Sigmoid colon (tissue), 6 donors: ENCODE measurements at regions not wholly inside any gene's neighbourhood (a gene's known extent, or its start where the extent isn't known, plus 50 kb on each side); places are given as distances from the start of the nearest gene placed in this dataset.

ENCODE experiments used
- DNase-seq: peaks from one replicate; pipeline ENCODE4 v3.0.0-alpha.2; 2019
- H3K27ac ChIP-seq, 4 donors: fragments of 200-600 bp; sonication (generic); one replicate each; pipeline ENCODE4 v1.5.1; 2016 to 2019; ENCODE audit warnings: mild to moderate bottlenecking in 1 of 4
- H3K27me3 ChIP-seq, 3 donors: fragments of 200-600 bp; sonication (generic); one replicate each; pipeline ENCODE4 v1.5.1; 2019; ENCODE audit warnings: mild to moderate bottlenecking in 1 of 3
- H3K36me3 ChIP-seq, 4 donors: fragments of 200-600 bp; sonication (generic); one replicate each; pipeline ENCODE4 v1.5.1; 2016 to 2019
- H3K4me1 ChIP-seq, 4 donors: fragments of 200-600 bp; sonication (generic); one replicate each; pipeline ENCODE4 v1.5.1; 2017 to 2019
- H3K4me3 ChIP-seq, 4 donors: fragments of 200-600 bp; sonication (generic); one replicate each; pipeline ENCODE4 v1.5.1; 2017 to 2019; ENCODE audit warnings: mild to moderate bottlenecking in 2 of 4, moderate library complexity in 1 of 4
- H3K9me3 ChIP-seq, 4 donors: fragments of 200-600 bp in 3 of 4; sonication (generic) in 3 of 4; one replicate each; pipeline versions ENCODE4 v1.5.1 to v1.6.1; 2013 to 2019
- EP300 ChIP-seq, 4 donors: sonication (generic); formaldehyde crosslinking; IDR thresholded peaks; one replicate each; pipeline ENCODE4 v1.6.1; 2017; ENCODE audit warnings: antibody characterized with exemption in 4 of 4
- POLR2A ChIP-seq, 2 donors: fragments of 450-650 bp; IDR thresholded peaks; one replicate each; pipeline ENCODE4 v1.6.1; 2016; ENCODE audit warnings: antibody characterized with exemption in 2 of 2, mild to moderate bottlenecking in 2 of 2, moderate library complexity in 2 of 2
- POLR2AphosphoS5 ChIP-seq, 4 donors: sonication (generic); formaldehyde crosslinking; IDR thresholded peaks; one replicate each; pipeline ENCODE4 v1.6.1; 2017; ENCODE audit warnings: antibody characterized with exemption in 4 of 4
- WGBS, 2 donors: extraction: QIAGEN DNeasy Blood & Tissue Kit; methylation state at CpG; one replicate each; pipeline ENCODE4 v1.1.7; 2013; 5-methylcytosine and 5-hydroxymethylcytosine counted together
- intact Hi-C: fragments of 100-400 bp; cut with DNase I; formaldehyde crosslinking; loops from one replicate; pipeline ENCODE4 v1.15.1; 2023
- TF ChIP-seq, protein P1 (sequence below), 4 experiments: fragments of 450-650 bp in 3 of 4; fragments of 200-600 bp in 1 of 4; IDR thresholded peaks; one replicate each; pipeline ENCODE4 v1.5.1; 2016 to 2019; ENCODE audit warnings: antibody characterized with exemption in 4 of 4, mild to moderate bottlenecking in 3 of 4, moderate library complexity in 2 of 4
- donor health status: healthy with polysubstance abuse.
- donor health status: healthy.

DNA sequence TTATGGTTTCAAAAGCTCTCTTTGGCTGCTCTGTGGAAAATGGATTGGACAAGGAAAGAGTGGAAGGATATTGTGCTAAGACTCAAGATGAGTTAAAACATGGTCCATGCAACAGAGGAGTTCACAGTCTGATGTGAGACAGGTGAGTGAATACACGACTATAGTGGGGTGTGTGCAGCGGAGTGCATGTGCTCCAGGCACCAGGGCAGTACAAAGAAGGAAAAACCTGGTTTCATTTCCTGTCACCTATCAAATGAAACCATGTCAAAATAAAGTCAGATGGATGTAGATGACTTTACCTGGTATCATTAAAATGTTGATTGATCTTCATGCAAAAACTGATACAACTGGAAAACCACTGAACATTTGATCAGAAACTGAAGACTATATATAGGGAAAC is 241.0 kb upstream of the RASGEF1B start:
- DNase-seq: no peak
- H3K36me3 ChIP-seq: no peaks in the 10 kb centered on the region
- no peaks in the 10 kb centered on the region for H3K4me1 ChIP-seq
- H3K27ac ChIP-seq: no peak overlapping the region
- no peak overlapping the region for H3K4me3 ChIP-seq
- H3K27me3 ChIP-seq: no peaks in the 10 kb centered on the region
- intact Hi-C loops: no loop called here
- WGBS, 2 donors: 78 to 93% methylated on average over 2 of the region's 2 CpGs
- TF ChIP-seq, protein P1, sequence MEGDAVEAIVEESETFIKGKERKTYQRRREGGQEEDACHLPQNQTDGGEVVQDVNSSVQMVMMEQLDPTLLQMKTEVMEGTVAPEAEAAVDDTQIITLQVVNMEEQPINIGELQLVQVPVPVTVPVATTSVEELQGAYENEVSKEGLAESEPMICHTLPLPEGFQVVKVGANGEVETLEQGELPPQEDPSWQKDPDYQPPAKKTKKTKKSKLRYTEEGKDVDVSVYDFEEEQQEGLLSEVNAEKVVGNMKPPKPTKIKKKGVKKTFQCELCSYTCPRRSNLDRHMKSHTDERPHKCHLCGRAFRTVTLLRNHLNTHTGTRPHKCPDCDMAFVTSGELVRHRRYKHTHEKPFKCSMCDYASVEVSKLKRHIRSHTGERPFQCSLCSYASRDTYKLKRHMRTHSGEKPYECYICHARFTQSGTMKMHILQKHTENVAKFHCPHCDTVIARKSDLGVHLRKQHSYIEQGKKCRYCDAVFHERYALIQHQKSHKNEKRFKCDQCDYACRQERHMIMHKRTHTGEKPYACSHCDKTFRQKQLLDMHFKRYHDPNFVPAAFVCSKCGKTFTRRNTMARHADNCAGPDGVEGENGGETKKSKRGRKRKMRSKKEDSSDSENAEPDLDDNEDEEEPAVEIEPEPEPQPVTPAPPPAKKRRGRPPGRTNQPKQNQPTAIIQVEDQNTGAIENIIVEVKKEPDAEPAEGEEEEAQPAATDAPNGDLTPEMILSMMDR (IDR thresholded peaks at IDR 0.05): no peak
- TF ChIP-seq EP300 (IDR thresholded peaks at IDR 0.05) (no peak), POLR2A (IDR thresholded peaks at IDR 0.05) (no peak)
- H3K9me3 ChIP-seq: no peaks in the 10 kb centered on the region

DNA sequence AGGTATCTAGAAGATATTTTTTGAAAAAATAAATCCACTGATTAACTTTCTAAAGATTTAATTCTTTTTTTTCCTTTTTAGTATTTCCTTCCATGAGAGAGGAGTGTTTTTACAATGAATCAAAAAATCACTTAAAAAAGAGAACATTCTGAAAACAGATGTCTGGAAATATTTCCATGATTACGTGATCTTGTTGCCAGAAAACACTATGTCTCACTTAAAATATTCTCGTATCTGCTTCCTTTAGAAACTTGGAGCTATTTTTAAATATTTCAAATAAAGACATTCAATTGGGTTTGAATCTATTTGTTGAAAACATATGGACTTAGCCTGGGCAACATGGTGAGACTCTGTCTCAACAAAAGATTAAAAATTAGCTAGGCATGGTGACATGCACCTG is 232.8 kb upstream of the RASGEF1B start:
- Histone ChIP-seq H3K27me3 (no peaks in the 10 kb centered on the region), H3K4me1 (no peaks in the 10 kb centered on the region), H3K9me3 (no peaks in the 10 kb centered on the region), H3K27ac (no peak overlapping the region), H3K36me3 (no peaks in the 10 kb centered on the region), H3K4me3 (no peak overlapping the region)
- WGBS, 2 donors: 77 to 83% methylated on average over 2 of the region's 2 CpGs
- DNase-seq: no peak
- no peak for TF ChIP-seq POLR2AphosphoS5 (IDR thresholded peaks at IDR 0.05)
- TF ChIP-seq, protein P1 (IDR thresholded peaks at IDR 0.05): no peak
- TF ChIP-seq EP300 (IDR thresholded peaks at IDR 0.05): no peak
- no peak for TF ChIP-seq POLR2A (IDR thresholded peaks at IDR 0.05)
- intact Hi-C loops: no loop called here

DNA sequence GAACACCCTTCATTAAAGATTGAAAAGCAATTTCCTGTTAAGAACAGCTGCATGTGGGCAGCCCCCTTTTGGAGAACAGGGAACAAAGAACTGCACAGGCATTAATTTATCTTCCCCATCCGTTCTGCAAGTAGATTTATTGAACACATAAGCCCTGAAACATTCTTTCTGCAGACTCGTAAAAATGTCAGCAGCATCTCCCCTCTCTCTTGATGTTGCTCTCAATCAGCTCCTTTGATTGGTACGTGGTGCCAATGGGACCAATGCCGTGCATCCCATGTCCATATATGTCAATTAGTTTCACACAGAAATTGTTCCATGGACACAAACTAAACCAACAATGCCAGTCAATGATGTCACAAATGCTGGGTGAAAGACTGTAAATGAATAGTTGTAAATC is 228.5 kb upstream of the RASGEF1B start:
- WGBS, 2 donors: 81 to 85% methylated on average over 4 of the region's 4 CpGs
- no peak overlapping the region for H3K27ac ChIP-seq
- no peak for DNase-seq
- H3K27me3 ChIP-seq: no peaks in the 10 kb centered on the region
- no peak overlapping the region for H3K4me3 ChIP-seq
- no peaks in the 10 kb centered on the region for H3K36me3 ChIP-seq
- no peaks in the 10 kb centered on the region for H3K4me1 ChIP-seq
- H3K9me3 ChIP-seq: no peaks in the 10 kb centered on the region
- intact Hi-C loops: no loop called here
- TF ChIP-seq, protein P1 (IDR thresholded peaks at IDR 0.05): no peak
- no peak for TF ChIP-seq POLR2AphosphoS5 (IDR thresholded peaks at IDR 0.05)
- no peak for TF ChIP-seq EP300 (IDR thresholded peaks at IDR 0.05)
- TF ChIP-seq POLR2A (IDR thresholded peaks at IDR 0.05): no peak

DNA sequence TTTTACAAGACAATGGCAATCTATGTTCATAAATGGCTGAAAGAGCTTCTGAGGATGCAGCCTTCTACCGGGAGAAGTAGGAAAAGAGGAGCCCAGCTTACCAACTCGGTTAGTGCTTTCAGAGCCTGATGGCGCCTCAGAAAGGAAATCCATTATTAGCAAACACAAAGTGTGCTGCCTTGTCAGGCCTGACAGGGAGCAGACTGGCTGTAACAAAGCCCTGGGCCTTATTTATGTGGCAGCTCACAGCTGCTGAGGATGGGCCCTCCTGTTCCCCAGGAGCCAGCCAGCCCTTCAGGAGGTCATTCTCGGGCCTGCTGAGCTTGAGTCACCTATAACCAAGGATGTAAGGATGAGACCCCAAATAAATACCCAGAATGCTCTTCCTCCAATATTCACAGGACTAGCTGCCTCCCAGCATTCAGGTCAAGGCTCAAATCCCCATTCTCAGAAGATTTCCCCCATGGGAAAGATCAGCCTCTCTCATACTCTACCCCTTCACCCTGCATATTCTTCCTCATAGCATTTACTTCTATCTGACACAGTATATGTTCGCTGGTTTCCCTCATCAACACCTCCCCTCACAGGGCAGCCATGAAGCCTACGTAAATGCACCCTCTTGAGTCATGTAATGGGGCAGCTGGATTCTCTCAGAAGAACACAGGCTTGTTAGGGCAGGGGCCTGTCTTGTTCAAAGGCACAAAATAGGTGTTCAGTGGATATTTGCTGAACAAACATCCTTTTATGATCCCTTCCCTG is 227.0 kb upstream of the RASGEF1B start:
- Histone ChIP-seq H3K9me3 (no peaks in the 10 kb centered on the region), H3K4me1 (no peaks in the 10 kb centered on the region), H3K27me3 (no peaks in the 10 kb centered on the region), H3K4me3 (no peak overlapping the region), H3K27ac (no peak overlapping the region), H3K36me3 (no peaks in the 10 kb centered on the region)
- no peak for TF ChIP-seq POLR2AphosphoS5 (IDR thresholded peaks at IDR 0.05)
- no peak for TF ChIP-seq EP300 (IDR thresholded peaks at IDR 0.05)
- TF ChIP-seq POLR2A (IDR thresholded peaks at IDR 0.05): no peak
- TF ChIP-seq, protein P1 (IDR thresholded peaks at IDR 0.05): no peak
- intact Hi-C loops: no loop called here
- 83 to 90% methylated on average over 6 of the region's 6 CpGs for WGBS, 2 donors
- no peak for DNase-seq
